GM13976 (cell line): ENCODE measurements at regions not wholly inside any gene's neighbourhood (a gene's known extent, or its start where the extent isn't known, plus 50 kb on each side); places are given as distances from the start of the nearest gene placed in this dataset.
"Not testable (repeated sequence)": the region's sequence is repeated elsewhere in the genome, so short reads cannot be mapped to it uniquely, and the experiment has no call there.

Experiments used
- DNase-seq: peaks from one replicate; pipeline ENCODE4 v3.0.0; 2012; ENCODE audit warnings: low spot score
- in situ Hi-C: fragments of 300-500 bp; cut with MboI; formaldehyde crosslinking; loops from one replicate; pipeline ENCODE4 v1.12.0; 2022; ENCODE audit warnings: low sequenced_read_pairs, mixed read lengths, inconsistent platforms; ENCODE audit not compliant: unreplicated experiment
- TF ChIP-seq, protein P1 (sequence below): IDR thresholded peaks from 2 replicates; pipeline ENCODE4 v1.5.1; 2012; ENCODE audit warnings: borderline replicate concordance, mild to moderate bottlenecking; ENCODE audit not compliant: insufficient read depth; ENCODE audit errors: extremely low read depth, missing control alignments, control extremely low read depth

DNA sequence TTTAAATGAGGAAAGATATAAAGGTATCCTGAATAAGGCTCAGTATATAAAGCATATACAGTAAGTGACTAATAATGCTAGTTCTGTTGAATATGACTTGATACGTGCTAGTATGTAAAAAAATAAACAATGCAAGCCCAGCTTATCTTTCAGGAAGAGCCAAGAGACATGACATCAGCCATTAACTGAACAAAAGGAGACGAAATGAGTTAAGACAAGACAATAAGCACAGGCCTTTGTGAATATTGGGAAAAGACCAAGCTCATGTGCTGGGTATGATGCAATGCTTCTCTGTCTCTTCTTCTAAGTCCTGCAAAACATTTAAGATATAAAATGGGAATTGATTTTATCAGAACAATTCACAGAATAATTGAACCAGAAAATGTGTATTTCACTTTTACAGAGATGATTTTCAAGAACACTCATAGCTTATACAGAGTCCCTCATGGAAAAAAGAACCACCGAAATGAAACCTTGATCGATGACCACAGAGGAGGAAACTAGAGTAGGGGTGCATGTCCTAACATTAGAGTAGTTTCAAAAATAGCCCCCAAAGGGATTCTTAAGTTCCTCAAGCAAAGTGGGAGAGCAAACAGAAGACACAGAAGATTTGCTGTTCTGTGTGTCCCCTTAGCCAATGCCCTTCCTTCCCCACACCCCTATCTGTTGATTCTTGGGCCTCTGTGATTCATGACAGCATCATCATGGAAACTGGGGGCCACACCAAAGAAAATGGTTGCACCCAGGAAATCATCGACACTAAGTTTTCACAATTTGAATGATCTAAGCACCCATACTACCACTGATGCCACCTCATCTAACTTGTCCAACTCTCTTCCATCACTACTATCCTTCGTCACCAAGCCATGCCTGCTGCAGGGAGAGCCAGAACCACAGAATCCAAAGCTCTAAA, 68.0 kb upstream of the CRIM1 start:
- DNase-seq, result no peak
- TF ChIP-seq, protein P1, sequence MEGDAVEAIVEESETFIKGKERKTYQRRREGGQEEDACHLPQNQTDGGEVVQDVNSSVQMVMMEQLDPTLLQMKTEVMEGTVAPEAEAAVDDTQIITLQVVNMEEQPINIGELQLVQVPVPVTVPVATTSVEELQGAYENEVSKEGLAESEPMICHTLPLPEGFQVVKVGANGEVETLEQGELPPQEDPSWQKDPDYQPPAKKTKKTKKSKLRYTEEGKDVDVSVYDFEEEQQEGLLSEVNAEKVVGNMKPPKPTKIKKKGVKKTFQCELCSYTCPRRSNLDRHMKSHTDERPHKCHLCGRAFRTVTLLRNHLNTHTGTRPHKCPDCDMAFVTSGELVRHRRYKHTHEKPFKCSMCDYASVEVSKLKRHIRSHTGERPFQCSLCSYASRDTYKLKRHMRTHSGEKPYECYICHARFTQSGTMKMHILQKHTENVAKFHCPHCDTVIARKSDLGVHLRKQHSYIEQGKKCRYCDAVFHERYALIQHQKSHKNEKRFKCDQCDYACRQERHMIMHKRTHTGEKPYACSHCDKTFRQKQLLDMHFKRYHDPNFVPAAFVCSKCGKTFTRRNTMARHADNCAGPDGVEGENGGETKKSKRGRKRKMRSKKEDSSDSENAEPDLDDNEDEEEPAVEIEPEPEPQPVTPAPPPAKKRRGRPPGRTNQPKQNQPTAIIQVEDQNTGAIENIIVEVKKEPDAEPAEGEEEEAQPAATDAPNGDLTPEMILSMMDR, result no peak
- in situ Hi-C loops, result no loop called here

GRCh38 chr2:36279506-36279905, 76.1 kb upstream of the CRIM1 start:
- in situ Hi-C loops, DNase-seq: not testable (repeated sequence)

- in situ Hi-C loops, result no loop called here
- DNase-seq, result no peak
Observed at GRCh38 chr2:36277881-36278523, 77.6 kb upstream of the CRIM1 start.

GRCh38 chr2:36277146-36277808, 78.3 kb upstream of the CRIM1 start:
- in situ Hi-C loops, result no loop called here
- no peak for DNase-seq
- TF ChIP-seq, protein P1, result no peak

More at GRCh38 chr2:36277881-36278523, 77.6 kb upstream of the CRIM1 start:
- TF ChIP-seq, protein P1, result no peak

- TF ChIP-seq, protein P1, result no peak
- DNase-seq, result no peak
- in situ Hi-C loops, result no loop called here
Observed at GRCh38 chr2:36271266-36271665, 84.3 kb upstream of the CRIM1 start.

DNA sequence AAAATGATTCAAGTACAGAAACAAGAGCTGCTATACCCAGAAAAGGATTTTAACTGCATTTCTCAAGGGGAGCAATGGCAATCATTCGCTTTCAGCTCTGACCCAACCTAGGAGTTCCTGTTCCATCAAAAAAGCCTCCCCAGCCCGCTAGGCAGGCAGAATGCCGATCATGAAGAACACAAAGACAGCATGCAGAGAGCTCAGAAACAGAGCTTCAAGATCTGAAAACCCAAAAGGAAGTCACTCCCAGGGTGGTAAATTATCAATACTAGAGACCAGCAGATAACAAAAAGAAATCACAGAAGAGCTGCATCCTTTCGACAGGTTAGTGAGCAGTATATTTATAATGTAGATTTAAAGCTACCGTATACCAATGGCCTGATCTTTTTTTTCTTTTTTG, 84.8 kb upstream of the CRIM1 start:
- TF ChIP-seq, protein P1, result no peak
- DNase-seq, result no peak
- in situ Hi-C loops, result no loop called here
